CD4-positive, alpha-beta T cell treated with Interferon gamma for 1 hour (primary cell): ENCODE measurements at regions not wholly inside any gene's neighbourhood (a gene's known extent, or its start where the extent isn't known, plus 50 kb on each side); places are given as distances from the start of the nearest gene placed in this dataset.

Source experiments
- DNase-seq: peaks from one replicate; pipeline ENCODE4 v3.0.0-alpha.2; 2020

- DNase-seq: no peak
Observed at GRCh38 chr18:78305789-78306188, 673.8 kb upstream of the SALL3 start.

GRCh38 chr18:78309307-78309706 is 670.3 kb upstream of the SALL3 start:
- no peak for DNase-seq

- DNase-seq: no peak
Observed at GRCh38 chr18:78309924-78310323, 669.7 kb upstream of the SALL3 start.

- no peak for DNase-seq
Observed at GRCh38 chr18:78319264-78319663, 660.4 kb upstream of the SALL3 start.

- no peak for DNase-seq
Observed at GRCh38 chr18:78319961-78320360, 659.7 kb upstream of the SALL3 start.

GRCh38 chr18:78321402-78321801 is 658.2 kb upstream of the SALL3 start:
- no peak for DNase-seq

- DNase-seq: no peak
Observed at GRCh38 chr18:78323453-78324197, 656.0 kb upstream of the SALL3 start.

- DNase-seq: no peak
Observed at GRCh38 chr18:78327643-78328042, 652.0 kb upstream of the SALL3 start.

GRCh38 chr18:78330766-78331165 is 648.9 kb upstream of the SALL3 start:
- no peak for DNase-seq

GRCh38 chr18:78352910-78353309 is 626.7 kb upstream of the SALL3 start:
- no peak for DNase-seq

GRCh38 chr18:78362198-78362597 is 617.4 kb upstream of the SALL3 start:
- no peak for DNase-seq

GRCh38 chr18:78363556-78364387 is 615.8 kb upstream of the SALL3 start:
- no peak for DNase-seq

- no peak for DNase-seq
Observed at GRCh38 chr18:78364388-78364960, 615.1 kb upstream of the SALL3 start.

GRCh38 chr18:78367996-78368395 is 611.6 kb upstream of the SALL3 start:
- no peak for DNase-seq

GRCh38 chr18:78368726-78369125 is 610.9 kb upstream of the SALL3 start:
- DNase-seq: no peak

GRCh38 chr18:78376046-78376445 is 603.6 kb upstream of the SALL3 start:
- no peak for DNase-seq

- DNase-seq: no peak
Observed at GRCh38 chr18:78378403-78378802, 601.2 kb upstream of the SALL3 start.

- DNase-seq: no peak
Observed at GRCh38 chr18:78378983-78379382, 600.6 kb upstream of the SALL3 start.

GRCh38 chr18:78390348-78390951 is 589.2 kb upstream of the SALL3 start:
- DNase-seq: no peak

- no peak for DNase-seq
Observed at GRCh38 chr18:78390952-78391348, 588.7 kb upstream of the SALL3 start.

- DNase-seq: no peak
Observed at GRCh38 chr18:78393086-78393862, 586.3 kb upstream of the SALL3 start.

- no peak for DNase-seq
Observed at GRCh38 chr18:78396077-78396476, 583.5 kb upstream of the SALL3 start.

GRCh38 chr18:78396756-78397155 is 582.9 kb upstream of the SALL3 start:
- no peak for DNase-seq
